PC-9 (cell line): ENCODE measurements at regions not wholly inside any gene's neighbourhood (a gene's known extent, or its start where the extent isn't known, plus 50 kb on each side); places are given as distances from the start of the nearest gene placed in this dataset.

Experiments used
- EZH2 ChIP-seq: fragments of 200-600 bp; sonication (generic); IDR thresholded peaks from 2 replicates; pipeline ENCODE4 v1.8.0; 2017; ENCODE audit warnings: antibody characterized with exemption, low read depth
- TF ChIP-seq, protein P1 (sequence below): fragments of 200-600 bp; sonication (generic); conservative IDR thresholded peaks from 2 replicates; pipeline ENCODE4 v1.6.1; 2017; ENCODE audit warnings: mixed run types, antibody characterized with exemption, mild to moderate bottlenecking, moderate library complexity

DNA sequence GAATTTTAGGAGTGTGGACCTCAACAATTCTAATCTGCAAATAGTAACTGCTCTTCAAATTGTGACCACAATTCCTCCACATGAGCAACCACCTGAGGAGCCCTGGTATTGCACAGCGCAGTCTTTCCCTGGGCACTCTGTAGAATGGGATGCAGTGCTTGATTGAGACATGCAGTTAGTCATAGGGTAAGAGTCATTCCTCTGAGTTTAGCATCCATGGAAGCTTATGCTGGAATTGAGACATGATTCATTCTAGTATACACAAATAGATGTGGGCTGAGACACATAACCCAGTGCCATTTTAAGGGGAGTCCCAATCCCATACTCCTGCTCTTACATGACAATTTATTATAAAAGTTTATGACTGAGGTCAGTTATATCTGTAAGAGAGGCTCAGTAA is 582.3 kb upstream of the CNTNAP2 start:
- TF ChIP-seq, protein P1, sequence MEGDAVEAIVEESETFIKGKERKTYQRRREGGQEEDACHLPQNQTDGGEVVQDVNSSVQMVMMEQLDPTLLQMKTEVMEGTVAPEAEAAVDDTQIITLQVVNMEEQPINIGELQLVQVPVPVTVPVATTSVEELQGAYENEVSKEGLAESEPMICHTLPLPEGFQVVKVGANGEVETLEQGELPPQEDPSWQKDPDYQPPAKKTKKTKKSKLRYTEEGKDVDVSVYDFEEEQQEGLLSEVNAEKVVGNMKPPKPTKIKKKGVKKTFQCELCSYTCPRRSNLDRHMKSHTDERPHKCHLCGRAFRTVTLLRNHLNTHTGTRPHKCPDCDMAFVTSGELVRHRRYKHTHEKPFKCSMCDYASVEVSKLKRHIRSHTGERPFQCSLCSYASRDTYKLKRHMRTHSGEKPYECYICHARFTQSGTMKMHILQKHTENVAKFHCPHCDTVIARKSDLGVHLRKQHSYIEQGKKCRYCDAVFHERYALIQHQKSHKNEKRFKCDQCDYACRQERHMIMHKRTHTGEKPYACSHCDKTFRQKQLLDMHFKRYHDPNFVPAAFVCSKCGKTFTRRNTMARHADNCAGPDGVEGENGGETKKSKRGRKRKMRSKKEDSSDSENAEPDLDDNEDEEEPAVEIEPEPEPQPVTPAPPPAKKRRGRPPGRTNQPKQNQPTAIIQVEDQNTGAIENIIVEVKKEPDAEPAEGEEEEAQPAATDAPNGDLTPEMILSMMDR = no peak
- no peak for TF ChIP-seq EZH2
